COR-L47 (cell line): ENCODE measurements at regions not wholly inside any gene's neighbourhood (a gene's known extent, or its start where the extent isn't known, plus 50 kb on each side); places are given as distances from the start of the nearest gene placed in this dataset.

ENCODE experiments used
- DNase-seq: peaks from one replicate; lab custom pipeline; 2025; lab: John Stamatoyannopoulos, UW

GRCh38 chr3:146839727-146840375 lies 234.7 kb upstream of the PLSCR5 start:
- no peak for DNase-seq

- no peak for DNase-seq
Observed at GRCh38 chr3:146838221-146838620, 233.1 kb upstream of the PLSCR5 start.

GRCh38 chr3:146834917-146835316 lies 229.8 kb upstream of the PLSCR5 start:
- DNase-seq: peak; percentile 63

DNA sequence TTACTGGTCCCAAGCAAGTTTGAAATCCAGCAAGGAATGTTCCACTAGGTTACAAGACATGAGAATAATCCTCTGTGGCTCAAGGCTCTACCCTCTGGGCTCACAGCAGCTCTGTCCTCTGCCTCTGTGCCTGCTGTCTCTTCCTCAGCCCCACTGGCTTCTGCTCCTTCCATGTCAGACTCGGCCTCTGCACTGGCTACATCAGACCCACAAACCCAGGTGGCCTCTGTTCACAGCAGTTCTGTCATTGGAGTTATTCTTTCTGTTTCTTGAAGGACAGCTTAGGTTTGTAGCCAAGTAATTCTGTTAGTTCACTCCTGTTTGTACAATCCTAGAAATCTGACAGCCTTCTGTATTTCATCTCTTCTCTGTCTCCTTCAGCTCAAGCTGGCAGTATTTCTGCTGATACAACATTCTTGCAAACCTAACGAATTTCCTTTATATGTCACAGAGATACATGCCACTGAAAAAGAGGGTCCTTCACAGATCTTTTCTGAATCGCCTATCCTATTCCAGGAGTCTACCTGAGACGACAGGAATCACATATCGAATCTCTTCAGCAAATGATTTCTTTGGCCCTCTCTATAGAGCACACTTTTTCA lies 227.8 kb upstream of the PLSCR5 start:
- DNase-seq: no peak

- DNase-seq: no peak
Observed at GRCh38 chr3:146831659-146832058, 226.5 kb upstream of the PLSCR5 start.

- DNase-seq: no peak
Observed at GRCh38 chr3:146830231-146830630, 225.1 kb upstream of the PLSCR5 start.

DNA sequence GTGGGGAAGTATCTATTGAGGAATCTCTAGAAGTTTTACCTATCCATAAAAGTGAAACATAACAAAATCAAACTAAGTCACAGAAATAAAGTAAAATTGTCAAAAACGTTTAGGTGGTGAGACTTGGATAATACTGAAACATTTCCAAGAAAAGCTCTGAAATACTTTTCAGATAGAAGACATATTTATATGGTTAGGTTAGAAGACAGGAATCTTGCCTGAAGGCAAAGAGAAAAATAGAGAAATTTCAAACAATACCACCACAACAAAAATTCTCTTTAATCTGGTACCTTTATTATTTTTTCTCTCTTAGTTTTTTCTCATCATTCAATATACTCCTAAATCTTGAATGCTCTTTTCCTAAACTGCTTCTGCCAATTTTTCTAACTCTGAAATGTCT lies 222.7 kb upstream of the PLSCR5 start:
- no peak for DNase-seq

- no peak for DNase-seq
Observed at GRCh38 chr3:146823622-146824021, 218.5 kb upstream of the PLSCR5 start.

- no peak for DNase-seq
Observed at GRCh38 chr3:146818866-146819265, 213.7 kb upstream of the PLSCR5 start.

DNA sequence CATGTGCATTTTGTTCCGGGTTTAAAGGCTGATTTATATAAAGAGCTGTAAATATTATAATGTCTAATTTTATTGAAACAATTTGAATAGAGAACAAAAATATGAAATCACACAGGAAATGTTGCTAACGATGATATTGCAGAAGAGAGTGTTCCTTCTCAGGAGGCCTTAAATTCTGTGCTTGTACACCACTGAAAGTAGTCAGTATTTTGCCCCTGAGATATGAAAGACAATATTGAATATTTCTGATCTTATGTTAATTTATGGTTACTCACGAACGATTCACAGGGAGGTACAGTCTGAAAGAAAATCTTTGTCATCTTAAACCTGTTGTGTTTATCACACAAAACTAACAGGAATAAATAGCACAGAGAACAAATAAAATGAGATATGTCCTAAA lies 213.2 kb upstream of the PLSCR5 start:
- DNase-seq: no peak

DNA sequence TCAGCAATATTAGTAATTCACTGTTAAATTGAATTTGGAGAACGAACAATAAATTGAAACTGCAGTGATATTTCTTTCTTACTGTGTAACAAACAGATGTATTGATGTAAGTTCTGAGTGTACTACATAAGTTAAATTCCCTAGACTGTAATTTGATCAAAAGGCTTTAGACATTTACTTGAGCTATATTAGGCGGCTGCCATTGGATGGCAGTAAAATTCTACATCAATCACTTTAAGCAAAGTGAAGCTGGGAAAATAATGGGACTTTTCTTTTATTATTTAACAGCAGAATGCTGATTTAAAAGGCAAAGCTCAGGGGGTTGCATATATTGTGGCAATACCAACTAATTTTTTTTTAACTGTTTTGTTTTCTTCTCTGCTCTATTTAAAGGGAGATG lies 212.6 kb upstream of the PLSCR5 start:
- DNase-seq: peak; percentile 43

- DNase-seq: no peak
Observed at GRCh38 chr3:146814601-146815315, 209.6 kb upstream of the PLSCR5 start.

GRCh38 chr3:146813496-146813895 lies 208.3 kb upstream of the PLSCR5 start:
- DNase-seq: no peak

GRCh38 chr3:146803745-146804144 lies 198.6 kb upstream of the PLSCR5 start:
- DNase-seq: no peak

DNA sequence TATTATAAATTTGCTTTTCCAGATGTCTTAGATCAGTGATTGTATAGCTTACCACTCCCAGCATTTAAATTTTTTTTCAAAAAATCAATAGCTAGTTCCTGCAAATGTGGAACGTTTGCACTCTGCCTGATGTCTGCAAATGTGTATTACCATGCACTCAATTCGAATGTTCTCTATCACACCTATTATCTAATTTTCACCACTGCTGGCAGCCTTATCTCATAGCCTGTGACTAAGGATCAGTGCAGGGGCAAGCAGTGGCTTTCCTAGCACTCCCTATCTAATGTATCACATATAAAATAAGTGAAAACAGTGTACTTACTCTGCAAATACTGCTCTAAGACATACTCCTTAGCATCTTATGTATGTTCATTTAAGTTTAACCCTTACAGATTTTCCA lies 196.3 kb upstream of the PLSCR5 start:
- DNase-seq: no peak

- no peak for DNase-seq
Observed at GRCh38 chr3:146800484-146800883, 195.3 kb upstream of the PLSCR5 start.

- DNase-seq: no peak
Observed at GRCh38 chr3:146796078-146796477, 190.9 kb upstream of the PLSCR5 start.

DNA sequence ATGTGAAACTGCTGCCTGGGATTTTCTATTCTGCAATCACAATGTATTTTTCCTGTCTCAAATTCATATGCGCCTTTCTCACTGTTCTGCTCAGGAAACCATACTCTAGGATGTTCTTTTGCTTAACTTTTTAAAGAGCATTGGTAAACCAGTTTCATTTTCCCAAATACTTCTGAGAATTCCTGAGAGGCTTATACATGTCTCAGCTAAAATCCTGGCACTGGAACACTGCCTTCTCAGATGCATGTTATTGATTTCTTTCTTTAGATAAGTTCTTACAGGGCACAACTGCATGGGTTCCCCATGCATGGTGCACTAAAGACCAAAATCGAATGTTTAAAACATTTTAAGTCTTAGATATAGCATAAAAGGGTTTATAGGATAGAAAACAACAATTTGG lies 178.3 kb upstream of the PLSCR5 start:
- no peak for DNase-seq

DNA sequence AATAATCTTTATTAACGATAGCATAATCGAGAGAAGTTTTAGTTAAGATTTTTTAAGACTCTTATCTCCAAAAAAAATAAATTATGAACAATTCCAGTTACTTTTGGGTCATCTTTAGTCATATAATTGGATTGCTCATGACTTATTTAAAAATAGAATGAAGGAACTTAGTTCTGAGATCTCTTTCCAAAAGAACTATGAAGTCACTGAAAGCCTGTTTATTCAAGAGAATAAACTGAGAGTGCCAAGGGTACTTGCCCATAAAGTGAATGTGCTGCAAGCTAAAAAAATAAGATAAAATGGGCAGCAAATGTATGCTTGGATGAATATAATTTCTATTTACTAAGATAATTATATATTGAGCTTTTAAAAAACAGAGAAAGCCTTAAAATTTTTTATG lies 176.5 kb upstream of the PLSCR5 start:
- no peak for DNase-seq

GRCh38 chr3:146781059-146781458 lies 175.9 kb upstream of the PLSCR5 start:
- no peak for DNase-seq

DNA sequence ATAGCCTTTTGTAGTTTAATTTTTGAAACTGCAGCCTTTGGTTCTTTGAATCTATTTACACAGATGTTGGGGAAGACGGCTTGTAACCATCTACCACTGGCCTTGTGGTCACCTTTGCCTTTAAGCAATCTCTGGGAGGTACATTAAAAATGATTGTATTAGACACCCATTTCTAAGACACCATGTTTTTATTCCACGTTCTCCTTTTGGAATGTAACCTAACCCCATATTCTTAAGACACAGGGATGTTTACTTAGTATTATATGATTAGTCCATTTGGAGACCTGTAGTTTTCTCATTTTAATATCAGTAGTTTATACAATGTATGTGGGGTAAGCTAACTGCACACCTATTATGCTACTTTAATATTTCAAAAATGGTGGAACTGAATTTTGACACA lies 175.1 kb upstream of the PLSCR5 start:
- no peak for DNase-seq

DNA sequence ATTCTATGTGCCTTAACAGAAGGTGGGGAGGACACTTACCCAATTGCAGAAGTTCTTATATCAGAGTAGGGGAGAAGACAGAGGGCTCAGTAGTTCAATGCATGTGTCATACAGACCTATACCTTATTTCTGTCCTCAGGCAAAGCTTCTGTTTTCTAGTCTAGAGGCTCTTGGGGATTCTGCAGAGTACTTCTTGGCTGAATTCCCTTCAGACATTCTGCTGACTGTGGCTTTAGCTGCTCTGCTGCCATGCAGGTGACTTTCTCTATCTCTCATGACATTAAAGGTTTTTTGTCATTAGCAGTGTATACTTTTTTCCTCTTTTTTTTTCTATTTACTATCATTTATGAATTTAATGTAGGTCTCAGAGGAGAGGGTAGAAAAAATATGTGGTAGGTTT lies 172.8 kb upstream of the PLSCR5 start:
- DNase-seq: no peak

- DNase-seq: no peak
Observed at GRCh38 chr3:146772211-146772743, 167.1 kb upstream of the PLSCR5 start.
